ENCODE measurements at regions not wholly inside any gene's neighbourhood (a gene's known extent, or its start where the extent isn't known, plus 50 kb on each side); places are given as distances from the start of the nearest gene placed in this dataset.
"Not testable (repeated sequence)": the region's sequence is repeated elsewhere in the genome, so short reads cannot be mapped to it uniquely, and the experiment has no call there.

- TF ChIP-seq CTCF (IDR thresholded peaks at IDR 0.05; ENCODE audit: insufficient read depth, low read depth, low read length, missing control alignments), result no peak
- no peak overlapping the region for H3K4me3 ChIP-seq (ENCODE audit: low read depth, low read length)
- no peak for DNase-seq (ENCODE audit: low read depth)
These were observed 297.5 kb upstream of the PABPC4L start for GRCh38 chr4:134499074-134499473.

GRCh38 chr4:134490863-134491262 lies 289.3 kb upstream of the PABPC4L start:
- no peak for DNase-seq (ENCODE audit: low read depth)
- TF ChIP-seq CTCF (IDR thresholded peaks at IDR 0.05; ENCODE audit: insufficient read depth, low read depth, low read length, missing control alignments), result no peak

GRCh38 chr4:134483514-134483913 lies 281.9 kb upstream of the PABPC4L start:
- DNase-seq (ENCODE audit: low read depth); H3K4me3 ChIP-seq (ENCODE audit: low read depth, low read length): not testable (repeated sequence)

More at GRCh38 chr4:134490863-134491262, 289.3 kb upstream of the PABPC4L start:
- no peak overlapping the region for H3K4me3 ChIP-seq (ENCODE audit: low read depth, low read length)

- DNase-seq (ENCODE audit: low read depth), result no peak
- no peak for TF ChIP-seq CTCF (IDR thresholded peaks at IDR 0.05; ENCODE audit: insufficient read depth, low read depth, low read length, missing control alignments)
- H3K4me3 ChIP-seq (ENCODE audit: low read depth, low read length), result no peak overlapping the region
These were observed 270.0 kb upstream of the PABPC4L start for GRCh38 chr4:134471569-134471968.

GRCh38 chr4:134470544-134470943 lies 269.0 kb upstream of the PABPC4L start:
- DNase-seq (ENCODE audit: low read depth), result peak; percentile 1
- peak; percentile 15 for TF ChIP-seq CTCF (IDR thresholded peaks at IDR 0.05; ENCODE audit: insufficient read depth, low read depth, low read length, missing control alignments)
- no peak overlapping the region for H3K4me3 ChIP-seq (ENCODE audit: low read depth, low read length)

- H3K4me3 ChIP-seq (ENCODE audit: low read depth, low read length), result no peak overlapping the region
- DNase-seq (ENCODE audit: low read depth), result no peak
- no peak for TF ChIP-seq CTCF (IDR thresholded peaks at IDR 0.05; ENCODE audit: insufficient read depth, low read depth, low read length, missing control alignments)
These were observed 263.8 kb upstream of the PABPC4L start for GRCh38 chr4:134465417-134465816.

- H3K4me3 ChIP-seq (ENCODE audit: low read depth, low read length), result no peak overlapping the region
- no peak for TF ChIP-seq CTCF (IDR thresholded peaks at IDR 0.05; ENCODE audit: insufficient read depth, low read depth, low read length, missing control alignments)
These were observed 262.2 kb upstream of the PABPC4L start for GRCh38 chr4:134463771-134464170.

More at GRCh38 chr4:134463771-134464170, 262.2 kb upstream of the PABPC4L start:
- no peak for DNase-seq (ENCODE audit: low read depth)

All from GM12865 (cell line).